ENCODE measurements at regions not wholly inside any gene's neighbourhood (a gene's known extent, or its start where the extent isn't known, plus 50 kb on each side); places are given as distances from the start of the nearest gene placed in this dataset.

GRCh38 chr4:30901461-30902451, 181.6 kb downstream of the PCDH7 start:
- Histone ChIP-seq H2AFZ (replicated peaks) (no peak overlapping the region), H3K4me1 (peaks cover 14% of the 10 kb centered on the region), H3K27me3 (no peaks in the 10 kb centered on the region), H3K27ac (no peak overlapping the region), H3K9me3 (ENCODE audit: low read depth) (no peaks in the 10 kb centered on the region), H3K4me2 (no peak overlapping the region), H3F3A (ENCODE audit: low read depth) (no peaks in the 10 kb centered on the region), H3K79me2 (ENCODE audit: low read depth) (no peaks in the 10 kb centered on the region), H3K36me3 (no peaks in the 10 kb centered on the region), H3K4me3 (no peak overlapping the region), H3K9ac (no peak overlapping the region), H4K20me1 (ENCODE audit: low read depth) (no peaks in the 10 kb centered on the region)
- TF ChIP-seq, protein P1, sequence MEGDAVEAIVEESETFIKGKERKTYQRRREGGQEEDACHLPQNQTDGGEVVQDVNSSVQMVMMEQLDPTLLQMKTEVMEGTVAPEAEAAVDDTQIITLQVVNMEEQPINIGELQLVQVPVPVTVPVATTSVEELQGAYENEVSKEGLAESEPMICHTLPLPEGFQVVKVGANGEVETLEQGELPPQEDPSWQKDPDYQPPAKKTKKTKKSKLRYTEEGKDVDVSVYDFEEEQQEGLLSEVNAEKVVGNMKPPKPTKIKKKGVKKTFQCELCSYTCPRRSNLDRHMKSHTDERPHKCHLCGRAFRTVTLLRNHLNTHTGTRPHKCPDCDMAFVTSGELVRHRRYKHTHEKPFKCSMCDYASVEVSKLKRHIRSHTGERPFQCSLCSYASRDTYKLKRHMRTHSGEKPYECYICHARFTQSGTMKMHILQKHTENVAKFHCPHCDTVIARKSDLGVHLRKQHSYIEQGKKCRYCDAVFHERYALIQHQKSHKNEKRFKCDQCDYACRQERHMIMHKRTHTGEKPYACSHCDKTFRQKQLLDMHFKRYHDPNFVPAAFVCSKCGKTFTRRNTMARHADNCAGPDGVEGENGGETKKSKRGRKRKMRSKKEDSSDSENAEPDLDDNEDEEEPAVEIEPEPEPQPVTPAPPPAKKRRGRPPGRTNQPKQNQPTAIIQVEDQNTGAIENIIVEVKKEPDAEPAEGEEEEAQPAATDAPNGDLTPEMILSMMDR (IDR thresholded peaks at IDR 0.05) = no peak
- no peak for TF ChIP-seq EZH2 (IDR thresholded peaks at IDR 0.05)
- TF ChIP-seq EZH2phosphoT487 (IDR thresholded peaks at IDR 0.05) = no peak
- H3K36me3 Mint-ChIP-seq = no peaks in the 10 kb centered on the region
- no peak overlapping the region for H3K4me3 Mint-ChIP-seq
- peaks cover 12% of the 10 kb centered on the region for H3K4me1 Mint-ChIP-seq
- H3K27me3 Mint-ChIP-seq (ENCODE audit: insufficient read depth, low read depth) = no peaks in the 10 kb centered on the region
- H3K9me3 Mint-ChIP-seq = peaks cover 4% of the 10 kb centered on the region
- H3K27ac Mint-ChIP-seq = no peak overlapping the region
- no peak for DNase-seq (ENCODE audit: low spot score)

GRCh38 chr4:30903502-30904214, 183.5 kb downstream of the PCDH7 start:
- Histone ChIP-seq H3K27ac (no peak overlapping the region), H3K27me3 (no peaks in the 10 kb centered on the region), H3K4me1 (peaks cover 14% of the 10 kb centered on the region), H3K4me2 (no peak overlapping the region), H3K9ac (no peak overlapping the region), H3F3A (ENCODE audit: low read depth) (no peaks in the 10 kb centered on the region), H3K9me3 (ENCODE audit: low read depth) (no peaks in the 10 kb centered on the region), H2AFZ (replicated peaks) (peak overlapping the region; percentile 60), H3K79me2 (ENCODE audit: low read depth) (no peaks in the 10 kb centered on the region), H4K20me1 (ENCODE audit: low read depth) (no peaks in the 10 kb centered on the region), H3K36me3 (no peaks in the 10 kb centered on the region), H3K4me3 (no peak overlapping the region)
- H3K4me1 Mint-ChIP-seq = peaks cover 12% of the 10 kb centered on the region
- H3K27ac Mint-ChIP-seq = no peak overlapping the region
- TF ChIP-seq, protein P1 (IDR thresholded peaks at IDR 0.05) = no peak
- TF ChIP-seq EZH2phosphoT487 (IDR thresholded peaks at IDR 0.05) (no peak), EZH2 (IDR thresholded peaks at IDR 0.05) (no peak)
- H3K27me3 Mint-ChIP-seq (ENCODE audit: insufficient read depth, low read depth) = no peaks in the 10 kb centered on the region
- no peak overlapping the region for H3K4me3 Mint-ChIP-seq
- no peaks in the 10 kb centered on the region for H3K36me3 Mint-ChIP-seq
- no peak for DNase-seq (ENCODE audit: low spot score)
- peaks cover 11% of the 10 kb centered on the region for H3K9me3 Mint-ChIP-seq

- no peaks in the 10 kb centered on the region for H3F3A ChIP-seq (ENCODE audit: low read depth)
- H3K4me3 Mint-ChIP-seq = no peak overlapping the region
- no peaks in the 10 kb centered on the region for H3K27me3 Mint-ChIP-seq (ENCODE audit: insufficient read depth, low read depth)
- H3K27ac Mint-ChIP-seq = no peak overlapping the region
- no peak overlapping the region for H3K4me3 ChIP-seq
- H3K79me2 ChIP-seq (ENCODE audit: low read depth) = no peaks in the 10 kb centered on the region
- no peak overlapping the region for H3K4me2 ChIP-seq
- peaks cover 12% of the 10 kb centered on the region for H3K4me1 Mint-ChIP-seq
- H2AFZ ChIP-seq (replicated peaks) = peak overlapping the region; percentile 60
- no peaks in the 10 kb centered on the region for H4K20me1 ChIP-seq (ENCODE audit: low read depth)
- H3K36me3 Mint-ChIP-seq = peaks cover 2% of the 10 kb centered on the region
- H3K36me3 ChIP-seq = no peaks in the 10 kb centered on the region
- no peak overlapping the region for H3K9ac ChIP-seq
- H3K9me3 ChIP-seq (ENCODE audit: low read depth) = no peaks in the 10 kb centered on the region
- TF ChIP-seq, protein P1 (IDR thresholded peaks at IDR 0.05) = no peak
- no peak for TF ChIP-seq EZH2 (IDR thresholded peaks at IDR 0.05)
- peaks cover 14% of the 10 kb centered on the region for H3K4me1 ChIP-seq
- H3K27me3 ChIP-seq = no peaks in the 10 kb centered on the region
- no peak for DNase-seq (ENCODE audit: low spot score)
- H3K9me3 Mint-ChIP-seq = peaks cover 14% of the 10 kb centered on the region
- H3K27ac ChIP-seq = no peak overlapping the region
These were observed 184.0 kb downstream of the PCDH7 start for GRCh38 chr4:30904215-30904555.

Data from neural progenitor cell (in vitro differentiated cells).